Common myeloid progenitor, CD34-positive (primary cell): ENCODE measurements at regions not wholly inside any gene's neighbourhood (a gene's known extent, or its start where the extent isn't known, plus 50 kb on each side); places are given as distances from the start of the nearest gene placed in this dataset.

Experiments
- CTCF ChIA-PET: fragments of 350-600 bp; sonication (Branson Sonifier 250); formaldehyde crosslinking; loops from one replicate; lab custom pipeline; 2021; ENCODE audit warnings: antibody characterized with exemption; lab: Charles Lee
- POLR2A ChIA-PET: fragments of 350-600 bp; sonication (Branson Sonifier 250); formaldehyde crosslinking; loops from one replicate; lab custom pipeline; 2021; ENCODE audit warnings: antibody characterized with exemption; lab: Charles Lee
- DNase-seq, 3 donors: peaks; one replicate each; pipeline versions ENCODE4 v3.0.0 to v3.0.0-alpha.2; 2013
- H3K27ac ChIP-seq, 2 experiments: 1 replicate in 1 of 2; 2 replicates in 1 of 2; pipeline ENCODE4 v1.7.0; 2013; ENCODE audit warnings: inconsistent platforms in 2 of 2, low read length in 2 of 2, mild to moderate bottlenecking in 2 of 2, low read depth in 1 of 2, moderate library complexity in 1 of 2; ENCODE audit not compliant: severe bottlenecking in 2 of 2, insufficient read depth in 1 of 2, poor library complexity in 1 of 2
- H3K27me3 ChIP-seq, 5 experiments: replicated peaks in 2 of 5; 1 replicate in 3 of 5; 2 replicates in 2 of 5; pipeline versions ENCODE4 v1.6.1 to v1.7.0; 2013; ENCODE audit warnings: low read length in 4 of 5, mild to moderate bottlenecking in 2 of 5, moderate library complexity in 2 of 5, inconsistent platforms in 1 of 5; ENCODE audit not compliant: insufficient read depth in 5 of 5, control insufficient read depth in 4 of 5
- H3K36me3 ChIP-seq, 4 experiments: 1 replicate in 2 of 4; 2 replicates in 2 of 4; pipeline versions ENCODE4 v1.6.1 to v1.7.0; 2013; ENCODE audit warnings: low read length in 3 of 4, control low read depth in 1 of 4, mild to moderate bottlenecking in 1 of 4; ENCODE audit not compliant: control insufficient read depth in 4 of 4, insufficient read depth in 4 of 4
- H3K4me1 ChIP-seq, 4 experiments: 1 replicate in 3 of 4; 2 replicates in 1 of 4; pipeline versions ENCODE4 v1.6.1 to v1.7.1; 2013; ENCODE audit warnings: low read length in 3 of 4, mild to moderate bottlenecking in 3 of 4, control low read depth in 1 of 4, inconsistent platforms in 1 of 4, moderate library complexity in 1 of 4; ENCODE audit not compliant: control insufficient read depth in 4 of 4, insufficient read depth in 4 of 4; ENCODE audit errors: control extremely low read depth in 1 of 4
- H3K4me3 ChIP-seq, 7 experiments: 1 replicate in 4 of 7; 2 replicates in 3 of 7; pipeline versions ENCODE4 v1.5.1 to v1.7.0; 2013; ENCODE audit warnings: mild to moderate bottlenecking in 7 of 7, low read length in 6 of 7, moderate library complexity in 6 of 7, inconsistent platforms in 2 of 7, low read depth in 2 of 7, control low read depth in 1 of 7; ENCODE audit not compliant: insufficient read depth in 4 of 7, control insufficient read depth in 1 of 7; ENCODE audit errors: extremely low read depth in 1 of 7
- H3K9me3 ChIP-seq, 5 experiments: 1 replicate in 4 of 5; 2 replicates in 1 of 5; pipeline versions ENCODE4 v1.6.1 to v1.7.1; 2013; ENCODE audit warnings: low read length in 4 of 5, mild to moderate bottlenecking in 2 of 5, inconsistent platforms in 1 of 5, low read depth in 1 of 5, moderate library complexity in 1 of 5; ENCODE audit not compliant: control insufficient read depth in 4 of 5, insufficient read depth in 2 of 5; ENCODE audit errors: control extremely low read depth in 1 of 5
- WGBS: methylation state at CpG from one replicate; pipeline ENCODE4 v1.1.5; 2013; ENCODE audit not compliant: insufficient coverage; 5-methylcytosine and 5-hydroxymethylcytosine counted together

GRCh38 chr10:124280916-124281315 is 137.8 kb downstream of the OAT start:
- no peak for DNase-seq
- CTCF ChIA-PET = no interaction called here
- 100% methylated on average over 3 of the region's 5 CpGs for WGBS
- H3K27me3 ChIP-seq = peaks cover 0 to 2% (median 0%) of the 10 kb centered on the region in 5 experiments
- H3K27ac ChIP-seq = no peak overlapping the region
- peaks cover 0 to 3% (median 0%) of the 10 kb centered on the region in 5 experiments for H3K9me3 ChIP-seq
- H3K36me3 ChIP-seq = no peaks in the 10 kb centered on the region
- POLR2A ChIA-PET = no interaction called here
- no peak overlapping the region for H3K4me3 ChIP-seq
- no peaks in the 10 kb centered on the region for H3K4me1 ChIP-seq

- peaks cover 0 to 3% (median 0%) of the 10 kb centered on the region in 5 experiments for H3K9me3 ChIP-seq
- no peaks in the 10 kb centered on the region for H3K4me1 ChIP-seq
- H3K27me3 ChIP-seq = peaks cover 0 to 2% (median 0%) of the 10 kb centered on the region in 5 experiments
- 95% methylated on average over 7 of the region's 8 CpGs for WGBS
- DNase-seq = no peak
- CTCF ChIA-PET = interaction anchor here (1.9 kb wide), 1 partner anchor 28 kb away, joined by 4 read pairs; no protein-coding TSS in a partner anchor
- no peak overlapping the region for H3K27ac ChIP-seq
- POLR2A ChIA-PET = interaction anchor here (0.6 kb wide), 1 partner anchor 85 kb away, joined by 3 read pairs; no protein-coding TSS in a partner anchor
- H3K36me3 ChIP-seq = no peaks in the 10 kb centered on the region
- no peak overlapping the region for H3K4me3 ChIP-seq
These were observed 138.8 kb downstream of the OAT start for GRCh38 chr10:124279882-124280281.

GRCh38 chr10:124279298-124279697 is 139.4 kb downstream of the OAT start:
- ChIA-PET POLR2A (no interaction called here), CTCF (interaction anchor here (1.9 kb wide), 1 partner anchor 27 kb away, joined by 4 read pairs; no protein-coding TSS in a partner anchor)
- no peak for DNase-seq
- H3K9me3 ChIP-seq = peaks cover 0 to 3% (median 2%) of the 10 kb centered on the region in 5 experiments
- no peaks in the 10 kb centered on the region for H3K36me3 ChIP-seq
- H3K27me3 ChIP-seq = peaks cover 0 to 2% (median 0%) of the 10 kb centered on the region in 5 experiments
- H3K4me1 ChIP-seq = no peaks in the 10 kb centered on the region
- H3K27ac ChIP-seq = no peak overlapping the region
- 94% methylated on average over 2 of the region's 2 CpGs for WGBS
- no peak overlapping the region for H3K4me3 ChIP-seq

GRCh38 chr10:124278356-124278755 is 140.4 kb downstream of the OAT start:
- WGBS = 96% methylated on average over 4 of the region's 5 CpGs
- ChIA-PET CTCF (interaction anchor here (1.1 to 1.9 kb wide), 2 partner anchors 11 to 26 kb away, joined by 3 to 4 read pairs; no protein-coding TSS in a partner anchor), POLR2A (no interaction called here)
- Histone ChIP-seq H3K4me1 (no peaks in the 10 kb centered on the region), H3K36me3 (no peaks in the 10 kb centered on the region), H3K27ac (no peak overlapping the region), H3K9me3 (peaks cover 0 to 7% (median 3%) of the 10 kb centered on the region in 5 experiments), H3K4me3 (no peak overlapping the region), H3K27me3 (peaks cover 0 to 2% (median 0%) of the 10 kb centered on the region in 5 experiments)
- no peak for DNase-seq

- Histone ChIP-seq H3K27ac (no peak overlapping the region), H3K4me3 (no peak overlapping the region), H3K9me3 (peaks cover 3 to 22% (median 13%) of the 10 kb centered on the region in 5 experiments), H3K27me3 (peaks cover 0 to 5% (median 0%) of the 10 kb centered on the region in 5 experiments), H3K4me1 (no peaks in the 10 kb centered on the region), H3K36me3 (no peaks in the 10 kb centered on the region)
- ChIA-PET CTCF (interaction anchor here (1.5 kb wide), 1 partner anchor 15 kb away, joined by 3 read pairs; no protein-coding TSS in a partner anchor), POLR2A (no interaction called here)
- WGBS = no CpG with 5 or more reads among the region's 1 CpG
- peak in 2 of 3 donors; percentile 11 to 18 for DNase-seq
These were observed 145.6 kb downstream of the OAT start for GRCh38 chr10:124273141-124273540.

- peaks cover 3 to 22% (median 13%) of the 10 kb centered on the region in 5 experiments for H3K9me3 ChIP-seq
- no peak overlapping the region for H3K4me3 ChIP-seq
- H3K27me3 ChIP-seq = peaks cover 0 to 5% (median 0%) of the 10 kb centered on the region in 5 experiments
- H3K36me3 ChIP-seq = no peaks in the 10 kb centered on the region
- DNase-seq = no peak
- H3K4me1 ChIP-seq = no peaks in the 10 kb centered on the region
- POLR2A ChIA-PET = no interaction called here
- H3K27ac ChIP-seq = no peak overlapping the region
- CTCF ChIA-PET = interaction anchor here (1.5 kb wide), 1 partner anchor 13 kb away, joined by 3 read pairs; no protein-coding TSS in a partner anchor
- WGBS = 93% methylated on average over 3 of the region's 4 CpGs
These were observed 147.0 kb downstream of the OAT start for GRCh38 chr10:124271676-124272075.

- CTCF ChIA-PET = interaction anchor here (1.4 kb wide), 1 partner anchor 35 kb away, joined by 4 read pairs; no protein-coding TSS in a partner anchor
- Histone ChIP-seq H3K4me3 (no peak overlapping the region), H3K4me1 (no peaks in the 10 kb centered on the region), H3K27me3 (peaks cover 0 to 5% (median 0%) of the 10 kb centered on the region in 5 experiments), H3K27ac (no peak overlapping the region), H3K36me3 (no peaks in the 10 kb centered on the region), H3K9me3 (peaks cover 3 to 22% (median 13%) of the 10 kb centered on the region in 5 experiments)
- DNase-seq = no peak
- POLR2A ChIA-PET = no interaction called here
- WGBS = 74% methylated on average over 7 of the region's 8 CpGs
These were observed 148.0 kb downstream of the OAT start for GRCh38 chr10:124270530-124271327.
